ENCODE measurements at regions not wholly inside any gene's neighbourhood (a gene's known extent, or its start where the extent isn't known, plus 50 kb on each side); places are given as distances from the start of the nearest gene placed in this dataset.

DNA sequence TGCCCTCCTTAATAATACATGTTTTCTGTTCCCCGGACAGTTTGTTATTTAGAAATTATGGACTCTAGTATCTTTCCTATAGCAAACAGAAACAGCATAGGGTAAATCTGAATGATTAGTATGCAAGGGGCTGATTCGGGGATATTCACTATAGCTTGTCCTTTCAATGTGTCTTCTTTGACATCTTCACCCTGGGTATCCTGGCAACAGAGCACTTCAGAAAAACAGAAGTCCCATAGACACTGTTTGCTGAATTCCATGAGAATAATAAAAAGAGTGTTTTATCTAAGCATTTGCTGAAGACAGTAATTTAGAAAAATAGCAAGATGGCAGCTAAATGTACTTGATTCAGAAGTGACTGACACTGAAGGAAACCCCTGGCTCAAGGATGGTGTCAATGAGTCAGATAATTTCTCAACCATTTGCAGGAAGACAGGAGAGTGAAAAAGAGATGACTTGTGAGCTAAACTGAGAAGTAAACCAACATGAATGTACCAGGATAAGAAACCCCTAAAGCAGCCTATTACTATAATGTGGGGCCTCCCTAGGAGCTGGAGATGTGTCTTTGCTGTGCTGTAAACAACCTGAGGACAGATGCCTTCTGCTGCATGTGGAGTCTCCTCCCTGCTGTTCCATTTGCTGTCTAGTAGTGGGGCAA lies 246.2 kb downstream of the MAN2A1 start:
- Mint-ChIP-seq H3K36me3 (ENCODE audit: insufficient read depth) (no peaks in the 10 kb centered on the region), H3K27me3 (no peaks in the 10 kb centered on the region), H3K4me1 (ENCODE audit: low read depth in 2 of 2) (peaks cover 4 to 5% of the 10 kb centered on the region in 2 donors), H3K27ac (no peak overlapping the region), H3K4me3 (no peak overlapping the region), H3K9me3 (no peaks in the 10 kb centered on the region)
- no peak for ATAC-seq (replicated peaks)
- DNase-seq, result no peak

DNA sequence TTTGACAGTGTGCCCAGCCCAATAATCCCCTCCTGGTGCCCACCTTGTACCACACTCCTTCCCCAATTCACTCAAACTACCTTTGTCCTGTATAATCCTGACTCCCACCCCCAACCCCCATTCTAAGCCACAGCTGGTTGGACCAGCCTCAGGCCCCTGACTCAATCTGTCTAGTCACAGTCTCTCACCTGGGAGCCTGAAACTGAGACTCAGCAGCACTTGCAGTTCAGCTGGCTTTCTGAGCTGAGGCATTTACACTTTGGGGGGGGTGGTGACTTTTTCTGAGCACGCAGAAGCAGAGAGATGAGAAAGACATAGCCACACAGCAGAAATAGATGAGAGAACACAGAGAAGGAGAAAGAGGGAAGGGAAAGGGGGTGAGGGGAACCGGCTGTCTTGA lies 247.3 kb downstream of the MAN2A1 start:
- ATAC-seq (replicated peaks) (no peak), DNase-seq (no peak)
- no peak overlapping the region for H3K4me3 Mint-ChIP-seq
- H3K9me3 Mint-ChIP-seq, result no peaks in the 10 kb centered on the region
- no peaks in the 10 kb centered on the region for H3K27me3 Mint-ChIP-seq
- peaks cover 4 to 5% of the 10 kb centered on the region in 2 donors for H3K4me1 Mint-ChIP-seq (ENCODE audit: low read depth in 2 of 2)
- H3K27ac Mint-ChIP-seq, result no peak overlapping the region
- no peaks in the 10 kb centered on the region for H3K36me3 Mint-ChIP-seq (ENCODE audit: insufficient read depth)

DNA sequence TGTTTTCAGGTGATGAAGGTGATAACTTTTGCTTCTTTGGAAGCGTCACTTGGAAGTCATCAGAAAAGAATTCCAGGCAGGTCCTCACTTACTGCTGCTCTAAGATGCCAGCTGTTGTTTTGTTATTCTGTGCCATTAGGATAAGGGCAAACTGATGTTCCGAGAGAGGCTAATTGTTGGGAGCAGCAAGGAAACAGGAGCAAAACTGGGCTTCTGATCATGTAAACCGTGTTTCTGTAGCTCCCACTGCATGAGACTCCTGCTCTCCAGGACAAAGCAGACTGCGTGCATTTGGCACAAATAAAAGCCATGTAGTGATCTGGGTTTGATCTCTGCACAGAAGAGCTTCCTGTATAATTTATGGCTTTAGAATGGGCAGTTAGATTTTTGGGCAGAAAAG lies 248.2 kb downstream of the MAN2A1 start:
- no peaks in the 10 kb centered on the region for H3K9me3 Mint-ChIP-seq
- ATAC-seq (replicated peaks) (no peak), DNase-seq (no peak)
- no peaks in the 10 kb centered on the region for H3K27me3 Mint-ChIP-seq
- H3K27ac Mint-ChIP-seq, result no peak overlapping the region
- no peaks in the 10 kb centered on the region for H3K36me3 Mint-ChIP-seq (ENCODE audit: insufficient read depth)
- H3K4me1 Mint-ChIP-seq (ENCODE audit: low read depth in 2 of 2), result peaks cover 4 to 5% of the 10 kb centered on the region in 2 donors
- no peak overlapping the region for H3K4me3 Mint-ChIP-seq

DNA sequence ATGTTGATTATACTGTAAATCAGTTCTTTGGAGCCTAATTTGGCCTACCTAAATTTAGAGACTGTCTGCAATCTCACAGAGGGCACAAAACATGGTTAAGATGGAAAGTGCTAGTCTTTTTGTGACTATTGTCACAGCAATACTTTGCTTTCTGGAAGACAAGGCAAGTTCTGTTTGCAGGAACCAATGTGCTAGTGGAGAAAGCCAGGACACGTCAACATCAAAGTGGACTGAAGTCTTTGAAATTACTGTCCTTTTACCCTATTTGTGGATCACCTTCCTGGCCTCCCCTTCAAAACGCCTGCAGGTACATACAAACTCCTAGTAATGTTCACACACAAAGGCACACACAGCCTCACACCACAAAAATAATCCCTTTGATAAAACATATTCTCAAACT lies 248.7 kb downstream of the MAN2A1 start:
- no peak overlapping the region for H3K27ac Mint-ChIP-seq
- no peaks in the 10 kb centered on the region for H3K9me3 Mint-ChIP-seq
- H3K4me1 Mint-ChIP-seq (ENCODE audit: low read depth in 2 of 2), result peaks cover 4 to 5% of the 10 kb centered on the region in 2 donors
- H3K4me3 Mint-ChIP-seq, result no peak overlapping the region
- ATAC-seq (replicated peaks), result no peak
- no peak for DNase-seq
- H3K27me3 Mint-ChIP-seq, result no peaks in the 10 kb centered on the region
- no peaks in the 10 kb centered on the region for H3K36me3 Mint-ChIP-seq (ENCODE audit: insufficient read depth)

DNA sequence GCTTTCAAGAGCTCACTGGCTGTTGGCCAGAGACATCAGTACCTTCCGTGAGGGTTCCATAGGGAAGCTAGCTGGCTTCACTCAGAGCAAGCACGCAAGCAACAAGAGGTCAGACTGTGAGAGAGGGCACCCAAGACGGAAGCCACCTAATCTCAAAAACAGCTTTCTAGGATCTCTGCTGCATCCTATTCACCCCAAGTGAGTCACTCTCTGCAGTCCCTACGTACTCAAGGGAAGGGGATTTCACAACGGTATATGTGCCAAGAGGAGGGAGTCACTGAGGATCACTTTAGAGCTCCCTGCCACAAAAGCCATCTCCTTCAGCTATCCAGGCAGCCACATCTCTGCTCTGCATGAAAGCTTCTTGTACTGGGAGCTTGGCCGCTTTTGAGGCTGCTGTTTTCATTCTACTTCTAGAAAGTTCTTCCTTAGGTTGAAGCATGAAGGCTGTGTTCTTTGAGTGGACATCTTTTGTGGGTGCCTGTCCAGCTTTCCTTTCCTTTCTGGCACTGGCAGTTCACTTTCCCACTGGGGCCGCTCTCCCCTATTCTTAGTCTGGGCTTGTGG lies 249.5 kb downstream of the MAN2A1 start:
- H3K27me3 Mint-ChIP-seq, result peaks cover under 1 to 3% of the 10 kb centered on the region in 2 donors
- peaks cover 4 to 5% of the 10 kb centered on the region in 2 donors for H3K4me1 Mint-ChIP-seq (ENCODE audit: low read depth in 2 of 2)
- H3K4me3 Mint-ChIP-seq, result no peak overlapping the region
- H3K9me3 Mint-ChIP-seq, result no peaks in the 10 kb centered on the region
- DNase-seq (no peak), ATAC-seq (replicated peaks) (no peak)
- no peaks in the 10 kb centered on the region for H3K36me3 Mint-ChIP-seq (ENCODE audit: insufficient read depth)
- no peak overlapping the region for H3K27ac Mint-ChIP-seq

DNA sequence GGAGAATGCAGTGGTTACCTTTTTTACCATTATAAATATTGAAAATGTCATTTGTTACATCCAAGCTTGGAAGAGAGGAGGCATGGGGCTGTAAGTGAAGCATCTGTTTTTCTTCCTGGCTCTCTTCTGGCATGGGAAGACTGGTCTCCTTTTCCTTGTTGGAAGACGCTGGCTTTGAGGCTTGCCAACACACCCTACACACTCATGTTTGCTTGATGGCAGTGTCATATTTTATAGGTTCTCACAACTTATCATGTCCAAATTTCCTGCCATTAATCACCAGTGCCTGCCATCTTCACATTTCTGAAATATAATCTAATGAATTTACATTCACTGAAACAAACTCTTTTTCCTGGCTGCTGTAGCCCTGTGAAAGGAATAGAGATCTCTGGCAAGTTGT lies 252.9 kb downstream of the MAN2A1 start:
- peaks cover 11 to 33% of the 10 kb centered on the region in 2 donors for H3K27me3 Mint-ChIP-seq
- DNase-seq (no peak), ATAC-seq (replicated peaks) (no peak)
- no peaks in the 10 kb centered on the region for H3K9me3 Mint-ChIP-seq
- no peaks in the 10 kb centered on the region for H3K4me1 Mint-ChIP-seq (ENCODE audit: low read depth in 2 of 2)
- H3K27ac Mint-ChIP-seq, result no peak overlapping the region
- H3K36me3 Mint-ChIP-seq (ENCODE audit: insufficient read depth), result no peaks in the 10 kb centered on the region
- H3K4me3 Mint-ChIP-seq, result no peak overlapping the region

DNA sequence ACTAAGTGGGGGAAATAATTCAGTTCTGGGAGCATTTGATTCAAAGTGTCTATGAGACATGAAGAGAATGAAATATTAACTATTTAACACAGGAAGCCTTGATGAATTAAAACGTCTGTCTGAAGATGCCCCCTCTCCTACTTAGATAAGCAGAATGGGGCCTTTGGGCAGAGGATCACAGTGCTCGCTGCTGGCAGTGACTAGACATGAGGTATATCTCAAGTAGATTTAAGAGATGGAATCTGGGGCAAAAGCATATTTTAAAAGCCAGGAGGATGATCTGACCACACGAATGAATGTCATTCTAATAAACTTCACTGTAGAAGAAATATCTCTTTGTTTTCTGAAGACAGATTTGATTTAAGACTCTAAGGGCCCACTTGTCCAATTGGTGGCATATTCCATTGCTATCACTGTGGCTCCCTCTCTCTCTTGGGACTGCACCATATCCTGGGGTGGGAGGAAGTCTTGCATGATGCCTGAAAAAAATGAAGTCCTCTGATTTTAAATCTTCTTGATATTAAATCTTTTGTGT lies 254.0 kb downstream of the MAN2A1 start:
- Mint-ChIP-seq H3K4me1 (ENCODE audit: low read depth in 2 of 2) (no peaks in the 10 kb centered on the region), H3K27ac (no peak overlapping the region), H3K27me3 (peaks cover 11 to 41% of the 10 kb centered on the region in 2 donors), H3K9me3 (no peaks in the 10 kb centered on the region), H3K36me3 (ENCODE audit: insufficient read depth) (no peaks in the 10 kb centered on the region), H3K4me3 (no peak overlapping the region)
- DNase-seq (no peak), ATAC-seq (replicated peaks) (no peak)

DNA sequence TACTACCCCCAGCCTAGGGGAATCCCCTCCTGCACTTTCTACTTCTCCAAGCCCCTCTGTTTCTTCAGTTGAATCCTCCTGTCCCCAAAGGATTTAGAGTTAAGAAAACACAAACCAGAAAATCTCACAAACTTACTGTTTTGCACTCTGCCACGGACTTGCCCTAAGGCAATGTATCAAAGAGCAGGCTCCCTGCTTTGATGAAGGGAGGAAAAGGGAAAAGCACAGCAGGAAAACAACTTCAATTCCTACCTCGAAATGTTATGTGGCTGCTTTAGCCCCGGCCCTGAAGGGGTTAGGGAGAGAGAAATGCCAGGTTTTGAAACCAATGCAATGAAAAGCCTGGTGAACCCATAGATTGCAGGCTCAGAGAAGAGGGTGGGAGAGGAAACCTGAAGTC lies 254.7 kb downstream of the MAN2A1 start:
- H3K27me3 Mint-ChIP-seq, result peaks cover 11 to 41% of the 10 kb centered on the region in 2 donors

DNA sequence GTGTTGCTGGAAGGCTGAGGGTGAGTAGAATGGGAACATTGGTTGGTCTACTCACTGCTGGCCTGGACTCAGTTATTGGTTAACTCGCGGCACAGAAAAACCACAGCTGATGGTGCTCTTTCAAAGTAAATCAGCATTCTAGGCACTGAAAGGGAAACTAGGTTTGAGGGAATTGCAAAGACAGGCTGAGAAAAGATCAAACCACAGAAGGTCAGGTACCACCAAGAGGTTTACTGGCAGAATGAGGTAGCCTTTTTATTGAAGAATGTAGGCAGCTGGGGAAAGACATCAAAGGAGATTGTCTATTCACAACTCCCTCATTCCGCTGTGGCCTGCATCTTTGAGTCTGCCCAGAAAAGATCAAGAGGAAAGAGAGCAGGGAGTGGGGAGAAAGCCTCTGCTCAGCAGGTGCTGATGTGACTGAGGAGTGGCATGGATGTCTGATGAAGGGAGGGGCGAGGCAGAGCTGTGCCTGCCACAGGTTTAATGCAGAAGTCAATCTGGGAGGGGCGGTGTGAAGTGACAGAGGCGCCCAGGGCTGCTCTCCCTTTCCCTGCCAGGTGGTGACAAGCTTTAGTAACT lies 255.5 kb downstream of the MAN2A1 start:
- ATAC-seq (replicated peaks), result no peak
- no peak overlapping the region for H3K4me3 Mint-ChIP-seq
- DNase-seq, result no peak
- H3K4me1 Mint-ChIP-seq (ENCODE audit: low read depth in 2 of 2), result no peaks in the 10 kb centered on the region
- peaks cover 11 to 41% of the 10 kb centered on the region in 2 donors for H3K27me3 Mint-ChIP-seq
- no peaks in the 10 kb centered on the region for H3K36me3 Mint-ChIP-seq (ENCODE audit: insufficient read depth)
- no peak overlapping the region for H3K27ac Mint-ChIP-seq
- no peaks in the 10 kb centered on the region for H3K9me3 Mint-ChIP-seq

More for the DNA sequence above, 254.7 kb downstream of the MAN2A1 start:
- Mint-ChIP-seq H3K4me1 (ENCODE audit: low read depth in 2 of 2) (no peaks in the 10 kb centered on the region), H3K4me3 (no peak overlapping the region), H3K9me3 (no peaks in the 10 kb centered on the region), H3K27ac (no peak overlapping the region), H3K36me3 (ENCODE audit: insufficient read depth) (no peaks in the 10 kb centered on the region)
- DNase-seq (no peak), ATAC-seq (replicated peaks) (no peak)

DNA sequence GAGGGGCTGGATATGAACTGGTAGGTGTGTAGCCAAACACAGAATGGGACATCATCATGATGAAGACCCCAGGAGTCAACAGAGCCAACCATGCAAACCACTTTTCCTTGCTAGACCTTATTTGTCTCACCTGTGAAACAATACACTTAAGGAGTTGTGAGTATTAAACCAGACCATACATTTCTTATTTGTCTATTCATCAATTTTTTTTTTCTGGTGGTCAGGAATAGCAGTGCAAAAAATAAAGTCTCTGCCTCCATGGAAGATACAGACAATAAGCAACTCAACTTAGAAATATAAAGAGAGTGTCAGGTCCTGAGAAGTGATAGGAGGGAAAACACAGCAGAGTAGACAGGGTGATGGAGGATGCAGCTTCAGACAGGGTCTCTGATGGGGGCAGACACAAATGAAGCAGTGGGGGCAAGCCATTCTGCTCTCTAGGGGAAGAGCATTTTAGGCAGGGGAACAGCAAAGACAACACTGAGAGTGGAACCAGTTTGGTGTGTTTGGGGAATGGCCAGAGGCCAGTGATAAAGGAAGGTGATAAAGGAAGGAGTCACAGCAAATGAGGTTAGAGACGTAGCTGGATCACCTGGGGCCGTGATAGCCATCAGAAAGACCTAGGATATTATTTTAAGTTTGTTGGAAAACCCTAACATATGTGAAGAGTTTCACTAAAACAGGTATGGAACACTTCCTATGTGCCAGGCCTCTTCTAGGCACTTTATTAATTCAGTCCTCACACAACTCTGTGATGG lies 256.2 kb downstream of the MAN2A1 start:
- Mint-ChIP-seq H3K27me3 (peaks cover 11 to 41% of the 10 kb centered on the region in 2 donors), H3K4me1 (ENCODE audit: low read depth in 2 of 2) (no peaks in the 10 kb centered on the region), H3K36me3 (ENCODE audit: insufficient read depth) (no peaks in the 10 kb centered on the region), H3K9me3 (no peaks in the 10 kb centered on the region), H3K4me3 (no peak overlapping the region), H3K27ac (no peak overlapping the region)
- DNase-seq (no peak), ATAC-seq (replicated peaks) (no peak)

DNA sequence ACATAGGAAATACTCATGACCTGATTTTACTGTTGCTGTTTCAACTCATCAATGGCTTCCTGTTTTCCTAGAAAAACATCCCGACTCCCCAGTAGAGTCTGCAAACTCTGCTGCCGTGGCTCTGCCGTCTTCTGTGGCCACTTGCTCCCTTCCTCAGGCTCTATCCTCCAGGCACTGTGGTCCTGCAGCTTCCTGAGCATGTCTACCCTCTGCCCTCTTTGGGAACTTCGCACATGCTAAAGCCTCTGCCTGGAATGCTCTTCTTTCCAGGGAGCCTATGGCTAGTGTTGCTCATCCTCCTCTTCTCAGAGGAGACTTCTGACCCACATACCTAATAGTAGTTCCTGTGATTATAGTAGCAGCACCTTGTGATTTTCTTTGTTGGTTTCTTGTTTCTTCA lies 256.9 kb downstream of the MAN2A1 start:
- Mint-ChIP-seq H3K4me1 (ENCODE audit: low read depth in 2 of 2) (no peaks in the 10 kb centered on the region), H3K9me3 (no peaks in the 10 kb centered on the region), H3K27me3 (peaks cover 11 to 41% of the 10 kb centered on the region in 2 donors), H3K27ac (no peak overlapping the region), H3K4me3 (no peak overlapping the region), H3K36me3 (ENCODE audit: insufficient read depth) (no peaks in the 10 kb centered on the region)
- ATAC-seq (replicated peaks), result no peak
- no peak for DNase-seq

DNA sequence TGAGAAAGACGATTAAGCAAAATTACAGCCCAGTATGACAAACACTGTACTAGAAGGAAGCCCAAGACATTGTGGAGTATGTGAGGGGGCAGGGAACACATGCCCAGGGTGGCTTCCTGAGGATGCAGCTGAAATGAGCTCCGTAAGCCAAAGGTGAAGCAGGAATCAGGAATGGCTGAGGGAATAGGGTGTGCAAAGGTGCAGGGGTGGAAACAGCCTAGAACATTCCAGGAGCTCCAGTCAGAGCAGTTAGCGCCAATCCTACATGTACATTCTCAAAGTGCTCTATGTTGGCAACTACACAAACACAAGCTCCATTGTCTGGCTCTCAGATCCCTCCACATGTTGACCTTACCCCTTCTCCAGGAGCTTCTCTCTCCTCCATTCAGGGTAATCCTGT lies 257.9 kb downstream of the MAN2A1 start:
- no peak overlapping the region for H3K27ac Mint-ChIP-seq
- no peak for DNase-seq
- no peak for ATAC-seq (replicated peaks)
- H3K4me1 Mint-ChIP-seq (ENCODE audit: low read depth in 2 of 2), result no peaks in the 10 kb centered on the region
- H3K4me3 Mint-ChIP-seq, result no peak overlapping the region
- H3K9me3 Mint-ChIP-seq, result no peaks in the 10 kb centered on the region
- peaks cover 11 to 41% of the 10 kb centered on the region in 2 donors for H3K27me3 Mint-ChIP-seq
- no peaks in the 10 kb centered on the region for H3K36me3 Mint-ChIP-seq (ENCODE audit: insufficient read depth)

DNA sequence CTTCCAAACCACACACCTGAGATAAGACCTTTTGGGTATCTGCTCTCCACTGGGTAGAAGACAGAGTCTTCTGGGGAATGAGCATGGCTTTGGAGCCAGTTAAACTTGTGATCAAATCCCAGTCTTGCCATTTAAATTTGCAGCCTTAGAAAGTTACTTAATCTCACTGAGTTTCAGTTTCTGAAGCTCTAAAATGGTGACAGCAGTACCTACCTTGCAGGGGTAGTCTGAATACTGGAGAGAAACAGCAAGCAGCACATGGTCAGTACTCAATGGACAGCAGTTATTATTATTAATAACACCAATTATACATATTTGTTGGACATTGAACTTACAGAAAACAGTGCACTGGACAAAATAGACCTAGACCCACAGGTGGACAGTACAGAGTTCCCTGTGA lies 260.9 kb downstream of the MAN2A1 start:
- peaks cover 0 to 23% of the 10 kb centered on the region in 2 donors for H3K27me3 Mint-ChIP-seq
- H3K4me1 Mint-ChIP-seq (ENCODE audit: low read depth in 2 of 2), result no peaks in the 10 kb centered on the region
- no peaks in the 10 kb centered on the region for H3K9me3 Mint-ChIP-seq
- H3K36me3 Mint-ChIP-seq (ENCODE audit: insufficient read depth), result no peaks in the 10 kb centered on the region
- no peak for DNase-seq
- H3K4me3 Mint-ChIP-seq, result no peak overlapping the region
- no peak overlapping the region for H3K27ac Mint-ChIP-seq
- ATAC-seq (replicated peaks), result no peak
